ENCODE measurements at regions not wholly inside any gene's neighbourhood (a gene's known extent, or its start where the extent isn't known, plus 50 kb on each side); places are given as distances from the start of the nearest gene placed in this dataset.

GRCh38 chr18:78473563-78473962, 506.1 kb upstream of the SALL3 start:
- TF ChIP-seq CTCF (IDR thresholded peaks at IDR 0.05): no peak
- TF ChIP-seq POLR2A (IDR thresholded peaks at IDR 0.05): no peak
